IMR-90 (cell line): ENCODE measurements at regions not wholly inside any gene's neighbourhood (a gene's known extent, or its start where the extent isn't known, plus 50 kb on each side); places are given as distances from the start of the nearest gene placed in this dataset.

Source experiments
- ATAC-seq: fragments of 200-7000 bp; cut with Tn5 transposase; 2 replicates; pipeline ENCODE4 v1.9.1; 2020; ENCODE audit warnings: low read depth, mild to moderate bottlenecking, moderate library complexity
- BruUV-seq: library from RNA; stranded (reverse); fragments of 400-500 nt; replicated peaks from 2 replicates; lab custom pipeline; 2021; lab: Mats Ljungman, UMichigan
- CTCF ChIA-PET: fragments of 300-600 bp; formaldehyde crosslinking; extraction: SDS; loops from one replicate; lab custom pipeline; 2021; ENCODE audit warnings: antibody characterized with exemption; lab: Yijun Ruan, JAX
- POLR2A ChIA-PET: fragments of 300-600 bp; sonication (Branson Sonifier 250); formaldehyde crosslinking; loops from one replicate; lab custom pipeline; 2022; ENCODE audit warnings: antibody characterized with exemption; ENCODE audit not compliant: unreplicated experiment; lab: Charles Lee
- DNase-seq: peaks from one replicate; pipeline ENCODE4 v3.0.0; 2013
- H2AFZ ChIP-seq: replicated peaks from 2 replicates; pipeline ENCODE3; 2013; ENCODE audit warnings: low read length, mild to moderate bottlenecking; ENCODE audit not compliant: poor library complexity
- H2AK5ac ChIP-seq: 2 replicates; pipeline ENCODE4 v1.6.1; 2013; ENCODE audit warnings: low read depth, low read length, inconsistent platforms
- H2AK9ac ChIP-seq: replicated peaks from 2 replicates; pipeline ENCODE3; 2013; ENCODE audit warnings: mild to moderate bottlenecking, low read depth, low read length, moderate library complexity; ENCODE audit not compliant: poor library complexity
- H2BK120ac ChIP-seq: 2 replicates; pipeline ENCODE4 v1.6.1; 2013; ENCODE audit warnings: low read depth, low read length, inconsistent platforms
- H2BK15ac ChIP-seq: 3 replicates; pipeline ENCODE4 v1.6.1; 2013; ENCODE audit warnings: low read depth, low read length, inconsistent platforms
- H2BK20ac ChIP-seq: 2 replicates; pipeline ENCODE4 v1.6.1; 2013; ENCODE audit warnings: low read depth, mild to moderate bottlenecking, inconsistent platforms, low read length, moderate library complexity
- H2BK5ac ChIP-seq: 2 replicates; pipeline ENCODE4 v1.6.1; 2013; ENCODE audit warnings: mild to moderate bottlenecking, low read depth, low read length, inconsistent platforms; ENCODE audit not compliant: poor library complexity, severe bottlenecking
- H3K14ac ChIP-seq: replicated peaks from 2 replicates; pipeline ENCODE4 v1.6.1; 2013; ENCODE audit warnings: low read depth, low read length, inconsistent platforms
- H3K18ac ChIP-seq: 2 replicates; pipeline ENCODE4 v1.6.1; 2013; ENCODE audit warnings: low read depth, low read length, control low read depth
- H3K23ac ChIP-seq: 2 replicates; pipeline ENCODE4 v1.6.1; 2013; ENCODE audit warnings: low read depth, low read length, inconsistent platforms
- H3K27ac ChIP-seq: 2 replicates; pipeline ENCODE4 v1.5.1; 2013; ENCODE audit warnings: mild to moderate bottlenecking, control low read depth, low read length; ENCODE audit not compliant: insufficient read depth
- H3K27me3 ChIP-seq: 2 replicates; pipeline ENCODE4 v1.6.1; 2013; ENCODE audit warnings: low read length; ENCODE audit not compliant: control insufficient read depth, insufficient read depth
- H3K36me3 ChIP-seq: 2 replicates; pipeline ENCODE4 v1.6.1; 2013; ENCODE audit warnings: low read length, mixed read lengths; ENCODE audit not compliant: control insufficient read depth, insufficient read depth
- H3K4ac ChIP-seq: 2 replicates; pipeline ENCODE4 v1.6.1; 2013; ENCODE audit warnings: low read depth, low read length, inconsistent platforms
- H3K4me1 ChIP-seq: 2 replicates; pipeline ENCODE4 v1.6.1; 2013; ENCODE audit warnings: low read length, mixed read lengths; ENCODE audit not compliant: control insufficient read depth, insufficient read depth
- H3K4me2 ChIP-seq: 2 replicates; pipeline ENCODE4 v1.6.1; 2013; ENCODE audit warnings: low read depth, mild to moderate bottlenecking, control low read depth, low read length, moderate library complexity
- H3K4me3 ChIP-seq: 2 replicates; pipeline ENCODE4 v1.5.1; 2013; ENCODE audit warnings: low read depth, mild to moderate bottlenecking, control low read depth, low read length, moderate library complexity; ENCODE audit not compliant: insufficient read depth
- H3K56ac ChIP-seq: 2 replicates; pipeline ENCODE4 v1.6.1; 2013; ENCODE audit warnings: low read length, inconsistent platforms; ENCODE audit not compliant: insufficient read depth; ENCODE audit errors: extremely low read depth
- H3K79me1 ChIP-seq, 2 experiments: 2 replicates each; pipeline ENCODE4 v1.6.1; 2013; ENCODE audit warnings: low read length in 2 of 2, inconsistent platforms in 1 of 2, low read depth in 1 of 2
- H3K9ac ChIP-seq: 2 replicates; pipeline ENCODE4 v1.6.1; 2013; ENCODE audit warnings: low read depth, low read length, control low read depth
- H3K9me1 ChIP-seq: 2 replicates; pipeline ENCODE4 v1.6.1; 2013; ENCODE audit warnings: low read length, inconsistent platforms; ENCODE audit not compliant: insufficient read depth
- H3K9me3 ChIP-seq: 2 replicates; pipeline ENCODE4 v1.6.1; 2013; ENCODE audit warnings: low read length; ENCODE audit not compliant: control insufficient read depth, insufficient read depth
- H4K20me1 ChIP-seq: 2 replicates; pipeline ENCODE4 v1.6.1; 2013; ENCODE audit warnings: low read length, inconsistent platforms; ENCODE audit not compliant: insufficient read depth
- H4K5ac ChIP-seq: 2 replicates; pipeline ENCODE4 v1.6.1; 2013; ENCODE audit warnings: mild to moderate bottlenecking, low read depth, low read length, control low read depth
- H4K8ac ChIP-seq, 2 experiments: 2 replicates each; pipeline ENCODE4 v1.6.1; 2013; ENCODE audit warnings: low read depth in 2 of 2, low read length in 2 of 2, control low read depth in 1 of 2, inconsistent platforms in 1 of 2
- H4K91ac ChIP-seq: 2 replicates; pipeline ENCODE4 v1.6.1; 2013; ENCODE audit warnings: low read depth, low read length, inconsistent platforms; ENCODE audit not compliant: insufficient read depth
- BHLHE40 ChIP-seq: fragments of 150-350 bp; IDR thresholded peaks from 2 replicates; pipeline ENCODE4 v1.6.1; 2016; ENCODE audit warnings: mild to moderate bottlenecking, low read depth, low read length
- CEBPB ChIP-seq: IDR thresholded peaks from 2 replicates; pipeline ENCODE4 v1.6.1; 2012; ENCODE audit warnings: low read depth, low read length, improper control_type of control experiment
- CHD1 ChIP-seq: IDR thresholded peaks from 2 replicates; pipeline ENCODE4 v1.6.1; 2012; ENCODE audit warnings: low read depth, low read length, improper control_type of control experiment
- CTCF ChIP-seq: conservative IDR thresholded peaks from 2 replicates; pipeline ENCODE4 v1.5.1; 2012; ENCODE audit warnings: mild to moderate bottlenecking, low read depth, low read length, improper control_type of control experiment
- FOS ChIP-seq: fragments of 150-350 bp; IDR thresholded peaks from 2 replicates; pipeline ENCODE4 v1.6.1; 2016; ENCODE audit warnings: low read depth, low read length
- MAFK ChIP-seq: IDR thresholded peaks from 2 replicates; pipeline ENCODE4 v1.6.1; 2012; ENCODE audit warnings: low read depth, low read length, improper control_type of control experiment
- MAZ ChIP-seq: IDR thresholded peaks from 2 replicates; pipeline ENCODE4 v1.6.1; 2012; ENCODE audit warnings: low read depth, mild to moderate bottlenecking, low read length, improper control_type of control experiment, moderate library complexity, borderline replicate concordance
- MXI1 ChIP-seq: IDR thresholded peaks from 2 replicates; pipeline ENCODE4 v1.6.1; 2012; ENCODE audit warnings: low read depth, mild to moderate bottlenecking, low read length, moderate library complexity, borderline replicate concordance
- NFE2L2 ChIP-seq: fragments of 150-350 bp; IDR thresholded peaks from 2 replicates; pipeline ENCODE4 v1.6.1; 2016; ENCODE audit warnings: low read depth, mild to moderate bottlenecking, low read length
- RAD21 ChIP-seq: IDR thresholded peaks from 2 replicates; pipeline ENCODE4 v1.6.1; 2012; ENCODE audit warnings: low read length, improper control_type of control experiment
- RCOR1 ChIP-seq: IDR thresholded peaks from 2 replicates; pipeline ENCODE4 v1.6.1; 2012; ENCODE audit warnings: mild to moderate bottlenecking, low read length, improper control_type of control experiment; ENCODE audit not compliant: insufficient replicate concordance
- RFX5 ChIP-seq: IDR thresholded peaks from 2 replicates; pipeline ENCODE4 v1.8.0; 2012; ENCODE audit warnings: low read depth, mild to moderate bottlenecking, low read length, moderate library complexity
- USF2 ChIP-seq: fragments of 150-350 bp; IDR thresholded peaks from 2 replicates; pipeline ENCODE4 v1.6.1; 2017; ENCODE audit warnings: mild to moderate bottlenecking, antibody characterized with exemption, low read length, low read depth
- WGBS, 2 experiments: methylation state at CpG; one replicate each; pipeline versions ENCODE4 v1.1.5 to v1.1.7; 2013; ENCODE audit warnings: missing lambda C conversion rate in 2 of 2; ENCODE audit not compliant: insufficient read length in 1 of 2; ENCODE audit errors: extremely low coverage in 2 of 2; 5-methylcytosine and 5-hydroxymethylcytosine counted together
- dilution Hi-C: fragments of 300-500 bp; cut with HindIII; formaldehyde crosslinking; loops from one replicate; pipeline ENCODE4 v1.14.3; 2018; ENCODE audit warnings: low sequenced_read_pairs; ENCODE audit not compliant: unreplicated experiment
- in situ Hi-C: fragments of 300-500 bp; cut with MboI; formaldehyde crosslinking; loops from 3 replicates; pipeline ENCODE4 v1.14.3; 2019; ENCODE audit warnings: low sequenced_read_pairs, inconsistent platforms, mixed read lengths
- intact Hi-C: fragments of 100-400 bp; cut with micrococcal nuclease; formaldehyde crosslinking; loops from 2 replicates; pipeline ENCODE4 v1.10.0; 2022

GRCh38 chr13:112227031-112227430 is 149.1 kb upstream of the SPACA7 start:
- H3K4ac ChIP-seq: no peak overlapping the region
- H3K36me3 ChIP-seq: no peaks in the 10 kb centered on the region
- no peak overlapping the region for H4K8ac ChIP-seq
- no peak overlapping the region for H2BK20ac ChIP-seq
- H2BK120ac ChIP-seq: no peak overlapping the region
- BruUV-seq: no TSS peak
- H3K14ac ChIP-seq: no peak overlapping the region
- dilution Hi-C loops (no loop called here), intact Hi-C loops (no loop called here), in situ Hi-C loops (no loop called here)
- no peaks in the 10 kb centered on the region for H4K20me1 ChIP-seq
- no peak overlapping the region for H2BK5ac ChIP-seq
- H3K4me1 ChIP-seq: no peaks in the 10 kb centered on the region
- DNase-seq (no peak), ATAC-seq (no peak)
- POLR2A ChIA-PET: no interaction called here
- no peaks in the 10 kb centered on the region for H3K79me1 ChIP-seq
- H3K4me3 ChIP-seq: no peak overlapping the region
- H2AK9ac ChIP-seq: no peak overlapping the region
- H2BK15ac ChIP-seq: no peak overlapping the region
- no peak for TF ChIP-seq RAD21
- TF ChIP-seq RFX5: no peak
- TF ChIP-seq CHD1: no peak
- no peak for TF ChIP-seq NFE2L2
- no peak for TF ChIP-seq CTCF
- no peak for TF ChIP-seq RCOR1
- TF ChIP-seq USF2: no peak
- TF ChIP-seq BHLHE40: no peak
- no peak for TF ChIP-seq MAZ
- TF ChIP-seq MAFK: no peak
- no peak for TF ChIP-seq CEBPB
- TF ChIP-seq MXI1: no peak
- no peak for TF ChIP-seq FOS
- CTCF ChIA-PET: no interaction called here
- H3K27me3 ChIP-seq: no peaks in the 10 kb centered on the region
- no peak overlapping the region for H3K27ac ChIP-seq
- WGBS, 2 experiments: 75% methylated on average over 5 of the region's 12 CpGs; no CpG with 5 or more reads in 1 of the 2 experiments
- H4K5ac ChIP-seq: no peak overlapping the region
- H3K23ac ChIP-seq: no peak overlapping the region
- H3K9me3 ChIP-seq: peaks cover 55% of the 10 kb centered on the region
- no peak overlapping the region for H4K91ac ChIP-seq
- no peak overlapping the region for H3K4me2 ChIP-seq
- no peaks in the 10 kb centered on the region for H3K9me1 ChIP-seq
- no peak overlapping the region for H3K18ac ChIP-seq
- no peak overlapping the region for H3K9ac ChIP-seq
- H2AFZ ChIP-seq: no peak overlapping the region
- H3K56ac ChIP-seq: no peak overlapping the region
- no peak overlapping the region for H2AK5ac ChIP-seq
